ENCODE measurements at regions not wholly inside any gene's neighbourhood (a gene's known extent, or its start where the extent isn't known, plus 50 kb on each side); places are given as distances from the start of the nearest gene placed in this dataset.

DNA sequence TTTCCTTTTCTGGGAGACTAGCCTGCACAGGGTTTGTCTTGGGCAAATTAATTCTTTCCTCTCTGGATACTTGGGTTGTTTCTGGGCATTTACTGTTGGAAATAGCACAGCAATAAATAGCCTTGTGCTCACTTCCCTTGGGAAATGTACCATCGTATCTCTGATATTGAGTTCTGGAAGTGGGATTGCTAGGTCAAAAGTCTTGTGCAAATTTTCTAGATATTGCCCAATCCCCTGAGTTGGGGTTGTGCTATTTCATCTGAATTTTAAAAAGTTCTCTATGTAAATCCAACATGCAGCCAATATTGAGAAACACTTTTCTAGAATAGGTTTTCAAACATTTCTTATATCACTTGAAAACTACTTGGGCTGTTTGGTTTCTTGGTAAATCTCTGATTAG is 64.0 kb upstream of the ELOVL5 start (continued):
- TF ChIP-seq, protein P1, sequence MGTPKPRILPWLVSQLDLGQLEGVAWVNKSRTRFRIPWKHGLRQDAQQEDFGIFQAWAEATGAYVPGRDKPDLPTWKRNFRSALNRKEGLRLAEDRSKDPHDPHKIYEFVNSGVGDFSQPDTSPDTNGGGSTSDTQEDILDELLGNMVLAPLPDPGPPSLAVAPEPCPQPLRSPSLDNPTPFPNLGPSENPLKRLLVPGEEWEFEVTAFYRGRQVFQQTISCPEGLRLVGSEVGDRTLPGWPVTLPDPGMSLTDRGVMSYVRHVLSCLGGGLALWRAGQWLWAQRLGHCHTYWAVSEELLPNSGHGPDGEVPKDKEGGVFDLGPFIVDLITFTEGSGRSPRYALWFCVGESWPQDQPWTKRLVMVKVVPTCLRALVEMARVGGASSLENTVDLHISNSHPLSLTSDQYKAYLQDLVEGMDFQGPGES (IDR thresholded peaks at IDR 0.05; ENCODE audit: low read depth, low read length): no peak
- no peak for TF ChIP-seq MEF2A (IDR thresholded peaks at IDR 0.05; ENCODE audit: borderline replicate concordance, low read depth)
- TF ChIP-seq TAF1 (IDR thresholded peaks at IDR 0.05; ENCODE audit: borderline replicate concordance, low read depth, low read length): no peak
- TF ChIP-seq, protein P2, sequence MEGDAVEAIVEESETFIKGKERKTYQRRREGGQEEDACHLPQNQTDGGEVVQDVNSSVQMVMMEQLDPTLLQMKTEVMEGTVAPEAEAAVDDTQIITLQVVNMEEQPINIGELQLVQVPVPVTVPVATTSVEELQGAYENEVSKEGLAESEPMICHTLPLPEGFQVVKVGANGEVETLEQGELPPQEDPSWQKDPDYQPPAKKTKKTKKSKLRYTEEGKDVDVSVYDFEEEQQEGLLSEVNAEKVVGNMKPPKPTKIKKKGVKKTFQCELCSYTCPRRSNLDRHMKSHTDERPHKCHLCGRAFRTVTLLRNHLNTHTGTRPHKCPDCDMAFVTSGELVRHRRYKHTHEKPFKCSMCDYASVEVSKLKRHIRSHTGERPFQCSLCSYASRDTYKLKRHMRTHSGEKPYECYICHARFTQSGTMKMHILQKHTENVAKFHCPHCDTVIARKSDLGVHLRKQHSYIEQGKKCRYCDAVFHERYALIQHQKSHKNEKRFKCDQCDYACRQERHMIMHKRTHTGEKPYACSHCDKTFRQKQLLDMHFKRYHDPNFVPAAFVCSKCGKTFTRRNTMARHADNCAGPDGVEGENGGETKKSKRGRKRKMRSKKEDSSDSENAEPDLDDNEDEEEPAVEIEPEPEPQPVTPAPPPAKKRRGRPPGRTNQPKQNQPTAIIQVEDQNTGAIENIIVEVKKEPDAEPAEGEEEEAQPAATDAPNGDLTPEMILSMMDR (IDR thresholded peaks at IDR 0.05): no peak
- no peak for TF ChIP-seq MXI1 (IDR thresholded peaks at IDR 0.05; ENCODE audit: low read depth, low read length)
- TF ChIP-seq, protein P3, sequence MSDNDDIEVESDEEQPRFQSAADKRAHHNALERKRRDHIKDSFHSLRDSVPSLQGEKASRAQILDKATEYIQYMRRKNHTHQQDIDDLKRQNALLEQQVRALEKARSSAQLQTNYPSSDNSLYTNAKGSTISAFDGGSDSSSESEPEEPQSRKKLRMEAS (IDR thresholded peaks at IDR 0.05; ENCODE audit: low read depth): no peak
- TF ChIP-seq NRF1 (IDR thresholded peaks at IDR 0.05; ENCODE audit: low read depth, low read length): no peak
- TF ChIP-seq YY1 (IDR thresholded peaks at IDR 0.05; ENCODE audit: low read depth): no peak
- TF ChIP-seq, protein P4, sequence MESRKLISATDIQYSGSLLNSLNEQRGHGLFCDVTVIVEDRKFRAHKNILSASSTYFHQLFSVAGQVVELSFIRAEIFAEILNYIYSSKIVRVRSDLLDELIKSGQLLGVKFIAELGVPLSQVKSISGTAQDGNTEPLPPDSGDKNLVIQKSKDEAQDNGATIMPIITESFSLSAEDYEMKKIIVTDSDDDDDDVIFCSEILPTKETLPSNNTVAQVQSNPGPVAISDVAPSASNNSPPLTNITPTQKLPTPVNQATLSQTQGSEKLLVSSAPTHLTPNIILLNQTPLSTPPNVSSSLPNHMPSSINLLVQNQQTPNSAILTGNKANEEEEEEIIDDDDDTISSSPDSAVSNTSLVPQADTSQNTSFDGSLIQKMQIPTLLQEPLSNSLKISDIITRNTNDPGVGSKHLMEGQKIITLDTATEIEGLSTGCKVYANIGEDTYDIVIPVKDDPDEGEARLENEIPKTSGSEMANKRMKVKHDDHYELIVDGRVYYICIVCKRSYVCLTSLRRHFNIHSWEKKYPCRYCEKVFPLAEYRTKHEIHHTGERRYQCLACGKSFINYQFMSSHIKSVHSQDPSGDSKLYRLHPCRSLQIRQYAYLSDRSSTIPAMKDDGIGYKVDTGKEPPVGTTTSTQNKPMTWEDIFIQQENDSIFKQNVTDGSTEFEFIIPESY (IDR thresholded peaks at IDR 0.05; ENCODE audit: borderline replicate concordance, low read depth): no peak

DNA sequence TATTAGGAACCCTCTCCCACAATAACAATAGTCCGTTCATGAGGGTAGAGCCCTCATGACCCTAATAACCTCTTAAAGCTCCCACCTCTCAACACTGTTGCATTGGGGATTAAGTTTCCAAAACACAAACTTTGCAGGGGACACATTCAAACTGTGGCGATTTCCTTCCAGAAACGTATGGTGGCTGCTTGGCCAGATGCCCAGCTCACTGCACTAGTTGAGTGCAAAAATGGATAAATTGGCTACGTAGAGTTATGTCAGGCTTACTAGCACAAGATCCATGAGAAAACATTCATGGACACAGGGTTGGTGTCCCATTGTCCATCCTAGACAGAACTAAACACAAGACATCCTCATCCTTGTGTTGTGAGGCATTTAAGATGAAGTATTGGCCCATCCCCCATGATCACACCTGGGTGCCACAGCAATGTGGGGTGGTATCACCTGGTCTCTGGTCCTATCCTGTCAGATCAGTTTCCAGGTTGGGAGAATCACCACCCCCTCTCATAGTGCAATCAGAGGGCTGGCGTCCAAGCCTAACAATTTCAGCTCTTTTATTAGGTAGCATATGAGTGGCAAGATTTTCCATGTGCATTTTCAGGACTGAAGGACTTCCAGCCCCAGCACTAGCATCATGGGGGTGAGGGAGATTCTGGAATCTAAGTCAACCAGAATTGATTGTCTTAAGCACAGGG is 63.4 kb upstream of the ELOVL5 start:
- H3K4me2 ChIP-seq: no peak overlapping the region
- TF ChIP-seq EP300 (IDR thresholded peaks at IDR 0.05; ENCODE audit: borderline replicate concordance in 1 of 2, low read depth in 1 of 2, low read length in 1 of 2) (no peak), POLR2AphosphoS5 (IDR thresholded peaks at IDR 0.05; ENCODE audit: low read depth, low read length) (no peak), GABPA (IDR thresholded peaks at IDR 0.05; ENCODE audit: low read depth) (no peak), RCOR1 (IDR thresholded peaks at IDR 0.05; ENCODE audit: low read length) (no peak), TCF12 (IDR thresholded peaks at IDR 0.05) (no peak), NRF1 (IDR thresholded peaks at IDR 0.05; ENCODE audit: low read depth, low read length) (no peak), NFIC (IDR thresholded peaks at IDR 0.05; ENCODE audit: borderline replicate concordance) (no peak), YY1 (IDR thresholded peaks at IDR 0.05; ENCODE audit: low read depth) (no peak), JUND (IDR thresholded peaks at IDR 0.05) (no peak)
- TF ChIP-seq, protein P4 (IDR thresholded peaks at IDR 0.05; ENCODE audit: borderline replicate concordance, low read depth): no peak
- H3K79me2 ChIP-seq (ENCODE audit: insufficient read depth): no peaks in the 10 kb centered on the region
- H3K9me2 ChIP-seq: no peaks in the 10 kb centered on the region
- ChIA-PET POLR2A (no interaction called here), CTCF (interaction anchor here (1.0 to 3.4 kb wide), 8 partner anchors 18 to 240 kb away, joined by 3 to 40 read pairs (median 4); no protein-coding TSS in a partner anchor)
- H3F3A ChIP-seq (replicated peaks; ENCODE audit: insufficient read depth): no peaks in the 10 kb centered on the region
- no peak overlapping the region for H3K4me3 ChIP-seq (ENCODE audit: low read depth in 2 of 2, low read length in 1 of 2)
- no peak overlapping the region for H2AFZ ChIP-seq (ENCODE audit: low read depth)
- 39% methylated on average over 4 of the region's 5 CpGs for WGBS (ENCODE audit: low lambda C conversion rate)
- H4K20me1 ChIP-seq (ENCODE audit: insufficient read depth): no peaks in the 10 kb centered on the region
- no peak for DNase-seq
- H3K27me3 ChIP-seq (ENCODE audit: insufficient read depth): no peaks in the 10 kb centered on the region; the same call in 1 of the 2 replicates
- no peak overlapping the region for H3K27ac ChIP-seq (ENCODE audit: low read depth in 2 of 2, low read length in 1 of 2)
- H3K9ac ChIP-seq: no peak overlapping the region
- no peaks in the 10 kb centered on the region for H3K36me3 ChIP-seq (replicated peaks in 1 of 2; ENCODE audit: control insufficient read depth in 1 of 2, insufficient read depth in 2 of 2, low read length in 1 of 2)
- no peaks in the 10 kb centered on the region for H3K9me3 ChIP-seq
- H3K4me1 ChIP-seq (ENCODE audit: control insufficient read depth in 1 of 2, insufficient read depth in 2 of 2, low read depth in 1 of 2, low read length in 1 of 2): peaks cover 0 to 2% of the 10 kb centered on the region in 2 experiments; a peak in 1 of 4 replicates
